DND-41 (cell line): ENCODE measurements at regions not wholly inside any gene's neighbourhood (a gene's known extent, or its start where the extent isn't known, plus 50 kb on each side); places are given as distances from the start of the nearest gene placed in this dataset.

ENCODE experiments used
- CTCF ChIP-seq: IDR thresholded peaks from 2 replicates; pipeline ENCODE4 v1.5.1; 2012; ENCODE audit warnings: borderline replicate concordance, low read length, moderate library complexity, mild to moderate bottlenecking; ENCODE audit not compliant: poor library complexity, severe bottlenecking; ENCODE audit errors: extremely low read depth
- EZH2 ChIP-seq: IDR thresholded peaks from 3 replicates; pipeline ENCODE4 v1.6.1; 2012; ENCODE audit warnings: borderline replicate concordance, low read depth, mild to moderate bottlenecking, moderate library complexity, low read length, inconsistent platforms; ENCODE audit not compliant: severe bottlenecking

- TF ChIP-seq EZH2: no peak
- TF ChIP-seq CTCF: no peak
Observed at GRCh38 chr6:99689916-99690685, 83.5 kb downstream of the PRDM13 start.
